NB4 (cell line): ENCODE measurements at regions not wholly inside any gene's neighbourhood (a gene's known extent, or its start where the extent isn't known, plus 50 kb on each side); places are given as distances from the start of the nearest gene placed in this dataset.

Experiments used
- DNase-seq: peaks from one replicate; pipeline ENCODE4 v3.0.0; 2010; ENCODE audit warnings: low read depth
- H3K4me3 ChIP-seq: one replicate; pipeline ENCODE4 v1.5.1; 2011; ENCODE audit warnings: mild to moderate bottlenecking, low read depth, low read length, moderate library complexity
- CTCF ChIP-seq: IDR thresholded peaks from one replicate; pipeline ENCODE4 v1.5.1; 2012; ENCODE audit warnings: low read depth, low read length
- MAX ChIP-seq: IDR thresholded peaks from 2 replicates; pipeline ENCODE4 v1.6.1; 2011; ENCODE audit warnings: low read depth, low read length
- MYC ChIP-seq: IDR thresholded peaks from 2 replicates; pipeline ENCODE4 v1.6.1; 2011; ENCODE audit warnings: low read depth, low read length
- POLR2A ChIP-seq: IDR thresholded peaks from 2 replicates; pipeline ENCODE4 v1.6.1; 2011; ENCODE audit warnings: mild to moderate bottlenecking; ENCODE audit not compliant: insufficient read length; ENCODE audit errors: extremely low read depth

GRCh38 chr1:5493851-5494311 lies 498.3 kb downstream of the NPHP4 start:
- no peak overlapping the region for H3K4me3 ChIP-seq
- DNase-seq = no peak
- TF ChIP-seq CTCF (no peak), MYC (no peak), POLR2A (no peak), MAX (no peak)

- DNase-seq = no peak
- H3K4me3 ChIP-seq = no peak overlapping the region
- no peak for TF ChIP-seq MYC
- no peak for TF ChIP-seq MAX
- no peak for TF ChIP-seq POLR2A
- TF ChIP-seq CTCF = no peak
These were observed 498.9 kb downstream of the NPHP4 start for GRCh38 chr1:5493275-5493674.

- DNase-seq = no peak
- TF ChIP-seq CTCF (no peak), MYC (no peak), MAX (no peak), POLR2A (no peak)
- H3K4me3 ChIP-seq = no peak overlapping the region
These were observed 499.4 kb downstream of the NPHP4 start for GRCh38 chr1:5492846-5493245.

GRCh38 chr1:5491207-5491904 lies 500.9 kb downstream of the NPHP4 start:
- no peak overlapping the region for H3K4me3 ChIP-seq
- DNase-seq = no peak
- no peak for TF ChIP-seq MYC
- TF ChIP-seq POLR2A = no peak
- TF ChIP-seq MAX = no peak
- no peak for TF ChIP-seq CTCF

GRCh38 chr1:5490635-5491034 lies 501.6 kb downstream of the NPHP4 start:
- DNase-seq = no peak
- TF ChIP-seq POLR2A (no peak), MAX (no peak), MYC (no peak), CTCF (no peak)
- H3K4me3 ChIP-seq = no peak overlapping the region

- H3K4me3 ChIP-seq = no peak overlapping the region
- DNase-seq = no peak
- TF ChIP-seq MYC (no peak), MAX (no peak), CTCF (no peak), POLR2A (no peak)
These were observed 503.8 kb downstream of the NPHP4 start for GRCh38 chr1:5488448-5488847.
